GM12801 (cell line): ENCODE measurements at regions not wholly inside any gene's neighbourhood (a gene's known extent, or its start where the extent isn't known, plus 50 kb on each side); places are given as distances from the start of the nearest gene placed in this dataset.
A peak's percentile ranks its signal among the peaks of the same experiment; 100 is the strongest.

ENCODE experiments used
- TF ChIP-seq, protein P1 (sequence below): IDR thresholded peaks from one replicate; pipeline ENCODE4 v1.5.1; 2011; ENCODE audit warnings: control low read depth; ENCODE audit not compliant: insufficient read length; ENCODE audit errors: extremely low read depth

DNA sequence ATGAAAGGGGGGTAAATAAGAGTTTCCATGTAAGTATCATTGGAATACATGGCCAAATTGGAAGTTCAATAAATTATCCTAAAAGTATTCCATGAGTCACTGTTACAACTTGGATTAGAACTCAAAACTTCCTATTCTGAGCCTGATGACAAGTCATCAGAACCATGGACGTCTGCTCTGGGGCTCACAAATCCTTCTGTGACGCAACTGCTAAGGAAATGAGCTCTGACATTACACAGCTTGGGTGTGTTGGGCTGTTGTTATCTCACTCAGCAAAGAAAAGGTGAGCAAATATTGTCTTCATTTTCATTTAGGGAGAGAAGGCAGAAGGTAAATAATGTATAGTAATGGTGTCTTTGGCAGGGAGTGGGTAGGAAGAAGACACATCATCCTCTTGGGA lies 214.8 kb upstream of the ADO start:
- TF ChIP-seq, protein P1, sequence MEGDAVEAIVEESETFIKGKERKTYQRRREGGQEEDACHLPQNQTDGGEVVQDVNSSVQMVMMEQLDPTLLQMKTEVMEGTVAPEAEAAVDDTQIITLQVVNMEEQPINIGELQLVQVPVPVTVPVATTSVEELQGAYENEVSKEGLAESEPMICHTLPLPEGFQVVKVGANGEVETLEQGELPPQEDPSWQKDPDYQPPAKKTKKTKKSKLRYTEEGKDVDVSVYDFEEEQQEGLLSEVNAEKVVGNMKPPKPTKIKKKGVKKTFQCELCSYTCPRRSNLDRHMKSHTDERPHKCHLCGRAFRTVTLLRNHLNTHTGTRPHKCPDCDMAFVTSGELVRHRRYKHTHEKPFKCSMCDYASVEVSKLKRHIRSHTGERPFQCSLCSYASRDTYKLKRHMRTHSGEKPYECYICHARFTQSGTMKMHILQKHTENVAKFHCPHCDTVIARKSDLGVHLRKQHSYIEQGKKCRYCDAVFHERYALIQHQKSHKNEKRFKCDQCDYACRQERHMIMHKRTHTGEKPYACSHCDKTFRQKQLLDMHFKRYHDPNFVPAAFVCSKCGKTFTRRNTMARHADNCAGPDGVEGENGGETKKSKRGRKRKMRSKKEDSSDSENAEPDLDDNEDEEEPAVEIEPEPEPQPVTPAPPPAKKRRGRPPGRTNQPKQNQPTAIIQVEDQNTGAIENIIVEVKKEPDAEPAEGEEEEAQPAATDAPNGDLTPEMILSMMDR = no peak

- TF ChIP-seq, protein P1 = no peak
Observed at GRCh38 chr10:62590306-62590705, 214.2 kb upstream of the ADO start.

DNA sequence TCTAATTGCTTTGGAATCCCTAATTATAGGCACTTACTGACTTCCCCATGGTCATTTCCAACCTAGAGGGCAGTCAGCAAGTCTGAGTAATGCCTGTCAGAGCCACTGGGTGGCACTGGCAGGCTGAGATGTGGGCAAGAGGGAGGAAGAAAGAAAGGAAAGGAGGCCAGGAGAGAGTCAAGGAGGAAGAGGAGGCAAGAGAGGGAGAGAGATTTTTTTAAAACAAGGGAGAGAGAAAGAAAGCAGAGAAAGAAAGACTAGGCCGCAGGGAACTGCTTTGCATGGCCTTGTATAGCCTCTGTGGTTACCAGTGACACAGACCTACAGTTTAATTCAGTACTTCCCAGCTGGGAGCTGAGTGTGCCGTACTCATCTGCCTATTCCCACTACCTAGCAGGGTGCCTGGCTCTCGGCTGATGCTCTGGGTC lies 210.4 kb upstream of the ADO start:
- TF ChIP-seq, protein P1 = no peak

DNA sequence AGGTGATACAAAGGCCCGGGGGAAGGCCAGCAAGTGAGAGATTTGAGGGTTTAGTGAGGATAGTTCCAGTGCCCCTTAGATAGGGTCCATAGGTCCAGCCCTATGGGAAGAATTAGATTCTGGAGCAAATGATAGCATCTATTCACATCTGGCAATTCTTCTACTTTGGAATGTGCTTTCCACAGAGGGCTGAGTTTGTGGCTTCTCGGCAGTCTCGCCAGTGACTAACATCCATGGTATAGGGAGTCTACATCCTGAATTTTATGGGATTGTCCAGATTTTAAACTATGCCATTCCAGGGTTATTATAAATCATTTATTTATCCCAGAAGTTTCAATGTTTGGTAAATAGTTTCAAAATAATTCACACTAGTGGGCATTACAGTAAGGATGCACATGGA lies 207.3 kb upstream of the ADO start:
- TF ChIP-seq, protein P1 = no peak

- TF ChIP-seq, protein P1 = no peak
Observed at GRCh38 chr10:62599161-62599560, 205.4 kb upstream of the ADO start.

DNA sequence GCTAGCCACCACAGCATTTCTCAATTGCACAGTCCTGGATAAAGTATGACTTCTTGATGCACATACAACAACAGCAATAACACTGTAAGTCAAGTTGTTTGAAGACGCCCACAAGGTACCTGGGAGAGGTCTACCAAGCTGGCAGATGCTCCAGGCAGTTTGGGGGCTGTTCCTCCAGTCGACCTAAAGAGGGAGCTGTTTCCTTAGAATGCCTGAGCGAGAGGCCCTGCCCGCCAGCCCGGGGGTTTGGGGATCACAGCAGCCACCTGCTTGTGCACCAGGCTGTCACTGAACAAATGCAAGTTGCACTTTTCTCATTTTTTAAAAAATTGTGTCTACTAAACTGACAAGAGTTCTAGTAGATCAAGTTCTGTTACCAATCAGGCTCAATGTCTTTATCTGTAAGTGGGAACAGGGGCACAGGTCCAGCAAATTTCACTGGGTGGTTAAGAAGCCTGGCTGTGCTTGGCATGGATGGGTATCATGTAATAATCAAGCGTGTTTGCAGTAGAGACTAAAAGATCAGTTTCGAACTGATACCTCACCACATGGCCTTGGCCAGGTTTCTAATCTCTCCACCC lies 193.8 kb upstream of the ADO start:
- TF ChIP-seq, protein P1 = peak; percentile 80

DNA sequence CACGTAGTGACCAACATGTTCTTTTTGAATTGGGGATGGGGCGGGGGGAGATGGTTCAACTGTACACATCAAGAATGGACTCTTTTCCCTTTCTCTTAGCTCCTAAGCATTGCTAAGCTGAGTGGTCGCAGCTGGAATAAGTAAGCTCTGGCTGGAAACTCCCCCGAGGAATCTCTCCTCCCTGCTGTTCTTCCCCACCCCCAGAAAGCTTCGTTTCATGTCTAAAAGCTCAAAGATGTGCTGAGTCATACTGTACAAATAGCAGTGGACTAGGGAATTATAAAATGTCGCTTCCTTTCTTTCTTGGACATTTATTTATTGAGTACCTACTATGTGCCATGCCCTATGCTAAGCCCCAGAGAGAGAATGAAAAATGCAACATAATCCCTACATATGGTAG lies 191.1 kb upstream of the ADO start:
- TF ChIP-seq, protein P1 = no peak
